Stimulated activated CD8-positive, alpha-beta memory T cell treated with anti-CD3 and anti-CD28 coated beads, Interleukin-12 subunit alpha, Interleukin-12 subunit beta, amount 100 ng/mL, for 1 hour (primary cell): ENCODE measurements at regions not wholly inside any gene's neighbourhood (a gene's known extent, or its start where the extent isn't known, plus 50 kb on each side); places are given as distances from the start of the nearest gene placed in this dataset.

Experiments
- DNase-seq: peaks from one replicate; pipeline ENCODE4 v3.0.0-alpha.2; 2020; ENCODE audit warnings: low read depth

GRCh38 chr14:49016381-49016780 is 569.8 kb downstream of the RPS29 start:
- no peak for DNase-seq

- no peak for DNase-seq
Measured at GRCh38 chr14:49014476-49014875, 571.7 kb downstream of the RPS29 start.

- no peak for DNase-seq
Measured at GRCh38 chr14:49008363-49008762, 577.8 kb downstream of the RPS29 start.

GRCh38 chr14:48991141-48991540 is 595.0 kb downstream of the RPS29 start:
- no peak for DNase-seq

GRCh38 chr14:48983351-48983888 is 602.8 kb downstream of the RPS29 start:
- DNase-seq, result no peak

- DNase-seq, result no peak
Measured at GRCh38 chr14:48974994-48975393, 611.2 kb downstream of the RPS29 start.

- no peak for DNase-seq
Measured at GRCh38 chr14:48973151-48973550, 613.0 kb downstream of the RPS29 start.

GRCh38 chr14:48970943-48971342 is 615.2 kb downstream of the RPS29 start:
- DNase-seq, result no peak

- no peak for DNase-seq
Measured at GRCh38 chr14:48967419-48967818, 618.8 kb downstream of the RPS29 start.

GRCh38 chr14:48963231-48963790 is 622.9 kb downstream of the RPS29 start:
- no peak for DNase-seq

- no peak for DNase-seq
Measured at GRCh38 chr14:48957486-48957885, 628.7 kb downstream of the RPS29 start.

- no peak for DNase-seq
Measured at GRCh38 chr14:48955857-48956256, 630.3 kb downstream of the RPS29 start.

- no peak for DNase-seq
Measured at GRCh38 chr14:48954446-48954845, 631.7 kb downstream of the RPS29 start.

- DNase-seq, result no peak
Measured at GRCh38 chr14:48944809-48945208, 641.4 kb downstream of the RPS29 start.

GRCh38 chr14:48943913-48944312 is 642.3 kb downstream of the RPS29 start:
- DNase-seq, result no peak

- DNase-seq, result no peak
Measured at GRCh38 chr14:48937541-48938195, 648.5 kb downstream of the RPS29 start.

GRCh38 chr14:48936849-48937248 is 649.3 kb downstream of the RPS29 start:
- DNase-seq, result no peak

GRCh38 chr14:48936362-48936761 is 649.8 kb downstream of the RPS29 start:
- no peak for DNase-seq

- no peak for DNase-seq
Measured at GRCh38 chr14:48925184-48925583, 661.0 kb downstream of the RPS29 start.

- DNase-seq, result no peak
Measured at GRCh38 chr14:48914921-48915320, 671.3 kb downstream of the RPS29 start.

GRCh38 chr14:48914382-48914781 is 671.8 kb downstream of the RPS29 start:
- DNase-seq, result no peak

GRCh38 chr14:48900565-48900964 is 685.6 kb downstream of the RPS29 start:
- DNase-seq, result no peak

- no peak for DNase-seq
Measured at GRCh38 chr14:48890333-48890732, 695.8 kb downstream of the RPS29 start.

GRCh38 chr14:48876806-48877340 is 709.3 kb downstream of the RPS29 start:
- no peak for DNase-seq
